Endothelial cell of umbilical vein (primary cell): ENCODE measurements at regions not wholly inside any gene's neighbourhood (a gene's known extent, or its start where the extent isn't known, plus 50 kb on each side); places are given as distances from the start of the nearest gene placed in this dataset.

Experiments
- BruUV-seq: library from RNA; stranded (reverse); fragments of 400-500 nt; replicated peaks from 2 replicates; lab custom pipeline; 2021; lab: Mats Ljungman, UMichigan
- CTCF ChIA-PET: fragments of 300-600, 350-600 bp; sonication (Branson Sonifier 250); formaldehyde crosslinking; loops from one replicate; lab custom pipeline; 2021; ENCODE audit warnings: antibody characterized with exemption, inconsistent platforms; lab: Charles Lee
- POLR2A ChIA-PET: fragments of 300-600, 350-600 bp; sonication (Branson Sonifier 250); formaldehyde crosslinking; loops from one replicate; lab custom pipeline; 2021; ENCODE audit warnings: antibody characterized with exemption, inconsistent platforms; lab: Charles Lee
- DNase-seq: peaks from one replicate; pipeline ENCODE4 v3.0.0-alpha.2; 2011; ENCODE audit warnings: low read depth, low spot score
- FAIRE-seq: peaks from 2 replicates; lab custom pipeline; 2011; peaks lifted over from hg19 to GRCh38; lab: Jason Lieb, UNC
- H2AFZ ChIP-seq: 2 replicates; pipeline ENCODE4 v1.6.0; 2012; ENCODE audit warnings: low read depth, low read length, control low read depth, inconsistent platforms
- H3K27ac ChIP-seq: 2 replicates; pipeline ENCODE4 v1.5.1; 2011; ENCODE audit warnings: low read depth, mild to moderate bottlenecking, control low read depth, low read length, moderate library complexity; ENCODE audit not compliant: insufficient read depth
- H3K27me3 ChIP-seq, 2 experiments: 2 replicates each; pipeline versions ENCODE4 v1.6.0 to v1.6.1; 2011; ENCODE audit warnings: low read length in 2 of 2, mixed read lengths in 1 of 2; ENCODE audit not compliant: control insufficient read depth in 2 of 2, insufficient read depth in 2 of 2
- H3K36me3 ChIP-seq, 2 experiments: 2 replicates in 1 of 2; 3 replicates in 1 of 2; pipeline ENCODE4 v1.5.1; 2011; ENCODE audit warnings: low read length in 2 of 2, mild to moderate bottlenecking in 1 of 2, moderate library complexity in 1 of 2; ENCODE audit not compliant: control insufficient read depth in 2 of 2, insufficient read depth in 2 of 2; ENCODE audit errors: extremely low read depth in 1 of 2
- H3K4me1 ChIP-seq: 3 replicates; pipeline ENCODE4 v1.5.1; 2011; ENCODE audit warnings: mild to moderate bottlenecking, low read length; ENCODE audit not compliant: control insufficient read depth, insufficient read depth; ENCODE audit errors: extremely low read depth
- H3K4me2 ChIP-seq: 2 replicates; pipeline ENCODE4 v1.6.1; 2011; ENCODE audit warnings: low read length, control low read depth, mixed read lengths; ENCODE audit not compliant: insufficient read depth
- H3K4me3 ChIP-seq, 3 experiments: fragments of 200-600 bp in 1 of 3; sonication (generic), shearing (Covaris generic) in 1 of 3; replicated peaks in 1 of 3; 2 replicates each; pipeline ENCODE4 v1.5.1; 2011 to 2016; ENCODE audit warnings: control low read depth in 3 of 3, low read length in 3 of 3, mild to moderate bottlenecking in 2 of 3, inconsistent platforms in 1 of 3, low read depth in 1 of 3, moderate library complexity in 1 of 3; ENCODE audit not compliant: insufficient read depth in 1 of 3
- H3K79me2 ChIP-seq: 2 replicates; pipeline ENCODE4 v1.6.0; 2012; ENCODE audit warnings: low read length, inconsistent platforms; ENCODE audit not compliant: control insufficient read depth, insufficient read depth
- H3K9ac ChIP-seq: replicated peaks from 2 replicates; pipeline ENCODE3; 2011; ENCODE audit warnings: low read length, control low read depth; ENCODE audit not compliant: insufficient read depth; ENCODE audit errors: extremely low read depth
- H3K9me1 ChIP-seq: replicated peaks from 3 replicates; pipeline ENCODE4 v1.6.0; 2011; ENCODE audit warnings: mild to moderate bottlenecking, low read length; ENCODE audit not compliant: control insufficient read depth, insufficient read depth; ENCODE audit errors: extremely low read depth
- H3K9me3 ChIP-seq: replicated peaks from 2 replicates; pipeline ENCODE4 v1.5.1; 2012; ENCODE audit warnings: low read length, inconsistent platforms; ENCODE audit not compliant: control insufficient read depth, insufficient read depth
- H4K20me1 ChIP-seq: replicated peaks from 2 replicates; pipeline ENCODE3; 2011; ENCODE audit warnings: mild to moderate bottlenecking, low read length; ENCODE audit not compliant: control insufficient read depth, insufficient read depth; ENCODE audit errors: extremely low read depth
- CTCF ChIP-seq, 2 donors: IDR thresholded peaks; 1 replicate in 1 of 2; 2 replicates in 1 of 2; pipeline ENCODE4 v1.5.1; 2011; ENCODE audit warnings: low read length in 2 of 2, mild to moderate bottlenecking in 2 of 2, moderate library complexity in 2 of 2, control low read depth in 1 of 2, inconsistent platforms in 1 of 2, low read depth in 1 of 2; ENCODE audit not compliant: insufficient read depth in 1 of 2; ENCODE audit errors: extremely low read depth in 1 of 2
- EZH2 ChIP-seq: IDR thresholded peaks from 2 replicates; pipeline ENCODE4 v1.6.1; 2012; ENCODE audit warnings: borderline replicate concordance, low read depth, mild to moderate bottlenecking, moderate library complexity, low read length, inconsistent platforms; ENCODE audit not compliant: severe bottlenecking
- FOS ChIP-seq: IDR thresholded peaks from 2 replicates; pipeline ENCODE4 v1.6.1; 2011; ENCODE audit warnings: mild to moderate bottlenecking, low read length, moderate library complexity, borderline replicate concordance; ENCODE audit not compliant: insufficient read depth
- GATA2 ChIP-seq: IDR thresholded peaks from 2 replicates; pipeline ENCODE4 v1.7.0; 2011; ENCODE audit warnings: low read depth, mild to moderate bottlenecking, moderate library complexity, mixed read lengths, low read length; ENCODE audit not compliant: insufficient read length, insufficient read depth
- JUN ChIP-seq: IDR thresholded peaks from 2 replicates; pipeline ENCODE4 v1.6.1; 2011; ENCODE audit warnings: borderline replicate concordance, low read depth; ENCODE audit not compliant: insufficient read length, insufficient read depth
- MAX ChIP-seq: IDR thresholded peaks from 2 replicates; pipeline ENCODE4 v1.6.1; 2011; ENCODE audit not compliant: insufficient read depth, insufficient read length
- MYC ChIP-seq: IDR thresholded peaks from one replicate; pipeline ENCODE4 v1.6.1; 2011; ENCODE audit warnings: mild to moderate bottlenecking, low read depth, low read length
- POLR2A ChIP-seq: IDR thresholded peaks from 2 replicates; pipeline ENCODE4 v1.6.1; 2012; ENCODE audit warnings: low read depth, mild to moderate bottlenecking, control low read depth, low read length
- POLR2AphosphoS5 ChIP-seq: IDR thresholded peaks from 2 replicates; pipeline ENCODE4 v1.6.1; 2012; ENCODE audit warnings: low read depth, mild to moderate bottlenecking, control low read depth, low read length, moderate library complexity; ENCODE audit not compliant: insufficient read depth
- dilution Hi-C: fragments of 300-500 bp; cut with MboI; formaldehyde crosslinking; loops from one replicate; pipeline ENCODE4 v1.15.0; 2019; ENCODE audit warnings: low sequenced_read_pairs; ENCODE audit not compliant: extremely low pct_ligation_motif_present
- intact Hi-C: fragments of 100-400 bp; cut with micrococcal nuclease; formaldehyde crosslinking; loops from one replicate; pipeline ENCODE4 v1.10.0; 2022

DNA sequence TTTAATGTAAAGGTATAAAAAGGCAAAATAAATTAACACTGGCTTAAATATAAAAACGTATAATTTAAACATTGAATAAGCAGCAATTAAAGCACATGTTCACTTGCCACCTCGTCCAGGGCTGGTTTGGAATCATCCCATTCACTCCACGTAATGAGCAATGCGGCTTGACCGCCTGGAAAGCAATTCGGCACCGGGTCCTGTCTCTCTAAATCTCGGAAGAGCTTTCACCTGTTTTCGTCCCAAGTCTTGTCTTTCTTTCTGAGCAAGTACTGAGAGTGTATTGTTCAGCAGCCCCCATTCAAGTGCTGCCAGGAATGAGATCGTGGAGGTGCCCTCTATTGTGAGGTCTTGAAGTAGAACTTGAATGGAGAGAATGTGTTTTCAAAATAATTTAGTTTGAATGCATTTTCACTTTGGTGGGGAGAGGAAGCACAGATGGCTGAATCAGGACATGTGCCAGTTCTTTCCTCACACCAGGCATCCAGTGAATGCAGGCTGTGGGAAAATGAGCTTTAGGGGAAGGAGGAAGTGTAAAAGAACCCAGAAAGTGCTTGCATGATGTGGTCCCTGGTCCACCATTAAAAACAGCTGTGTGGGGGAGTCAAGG is 515.2 kb downstream of the REEP3 start:
- no peaks in the 10 kb centered on the region for H3K79me2 ChIP-seq
- H3K27ac ChIP-seq, result no peak overlapping the region
- H3K9me3 ChIP-seq, result no peaks in the 10 kb centered on the region
- H3K36me3 ChIP-seq, result no peaks in the 10 kb centered on the region
- dilution Hi-C loops (no loop called here), intact Hi-C loops (no loop called here)
- TF ChIP-seq POLR2AphosphoS5 (no peak), CTCF (IDR thresholded peaks at IDR 0.05; ENCODE audit: extremely low read depth in 1 of 2, insufficient read depth in 1 of 2, low read depth in 1 of 2, low read length in 2 of 2) (no peak)
- H2AFZ ChIP-seq, result no peak overlapping the region
- H3K9me1 ChIP-seq, result no peaks in the 10 kb centered on the region
- DNase-seq (no peak), FAIRE-seq (no peak)
- H3K9ac ChIP-seq, result no peak overlapping the region
- BruUV-seq, result no TSS peak
- no peak overlapping the region for H3K4me3 ChIP-seq
- POLR2A ChIA-PET, result no interaction called here
- no peaks in the 10 kb centered on the region for H4K20me1 ChIP-seq
- no peaks in the 10 kb centered on the region for H3K4me1 ChIP-seq
- CTCF ChIA-PET, result no interaction called here
- no peak overlapping the region for H3K4me2 ChIP-seq
- no peaks in the 10 kb centered on the region for H3K27me3 ChIP-seq

DNA sequence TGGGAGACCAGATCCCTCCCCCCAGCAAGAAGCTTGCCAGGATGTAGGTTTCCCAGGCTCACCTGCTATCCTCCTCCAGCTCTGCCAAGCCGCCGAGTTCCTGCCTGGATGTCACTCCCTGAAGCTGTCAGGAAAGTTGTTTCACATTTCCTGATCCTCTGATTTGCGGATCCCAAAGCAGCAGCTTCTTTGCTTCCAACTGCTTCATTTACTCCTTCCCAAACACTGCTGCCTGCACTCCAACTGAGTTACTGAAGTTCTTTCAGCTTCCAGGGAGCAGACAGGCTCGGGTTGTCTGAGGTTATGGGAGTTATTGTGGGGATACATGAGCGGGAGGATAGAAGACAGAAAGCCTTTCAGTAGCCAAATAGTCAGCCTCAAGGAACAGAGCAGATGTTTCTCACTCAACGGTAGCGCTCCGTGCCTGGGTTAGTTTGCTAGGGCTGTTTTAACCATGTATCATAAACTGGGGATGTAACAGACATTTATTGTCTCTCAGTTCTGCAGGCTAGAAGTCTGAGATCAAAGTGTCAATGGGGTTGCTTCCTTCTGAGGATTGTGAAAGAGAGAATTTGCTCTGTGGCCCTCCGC is 516.0 kb downstream of the REEP3 start:
- Histone ChIP-seq H3K4me2 (no peak overlapping the region), H3K36me3 (no peaks in the 10 kb centered on the region), H3K4me3 (no peak overlapping the region), H3K79me2 (no peaks in the 10 kb centered on the region), H3K4me1 (no peaks in the 10 kb centered on the region), H3K27me3 (no peaks in the 10 kb centered on the region), H3K9me3 (no peaks in the 10 kb centered on the region), H2AFZ (no peak overlapping the region), H3K27ac (no peak overlapping the region), H4K20me1 (no peaks in the 10 kb centered on the region), H3K9ac (no peak overlapping the region), H3K9me1 (no peaks in the 10 kb centered on the region)
- no peak for TF ChIP-seq POLR2AphosphoS5
- no peak for TF ChIP-seq CTCF (IDR thresholded peaks at IDR 0.05; ENCODE audit: extremely low read depth in 1 of 2, insufficient read depth in 1 of 2, low read depth in 1 of 2, low read length in 2 of 2)
- no peak for TF ChIP-seq EZH2
- TF ChIP-seq FOS, result no peak
- no peak for TF ChIP-seq JUN
- no peak for TF ChIP-seq POLR2A
- TF ChIP-seq MAX, result no peak
- no peak for TF ChIP-seq MYC
- TF ChIP-seq GATA2, result no peak
- ChIA-PET CTCF (interaction anchor here (1.3 kb wide), 1 partner anchor 8 kb away, joined by 3 read pairs; no protein-coding TSS in a partner anchor), POLR2A (no interaction called here)
- no peak for DNase-seq
- no peak for FAIRE-seq
- dilution Hi-C loops (no loop called here), intact Hi-C loops (no loop called here)
- no TSS peak for BruUV-seq
